ENCODE measurements at regions not wholly inside any gene's neighbourhood (a gene's known extent, or its start where the extent isn't known, plus 50 kb on each side); places are given as distances from the start of the nearest gene placed in this dataset.

GRCh38 chr5:36383942-36384341, 82.2 kb upstream of the RANBP3L start:
- TF ChIP-seq CTCF (IDR thresholded peaks at IDR 0.05) (no peak), POLR2A (IDR thresholded peaks at IDR 0.05) (no peak)

All from thyroid gland (tissue), 4 donors.